ENCODE measurements at regions not wholly inside any gene's neighbourhood (a gene's known extent, or its start where the extent isn't known, plus 50 kb on each side); places are given as distances from the start of the nearest gene placed in this dataset.
"Not testable (repeated sequence)": the region's sequence is repeated elsewhere in the genome, so short reads cannot be mapped to it uniquely, and the experiment has no call there.

- TF ChIP-seq, protein P1, sequence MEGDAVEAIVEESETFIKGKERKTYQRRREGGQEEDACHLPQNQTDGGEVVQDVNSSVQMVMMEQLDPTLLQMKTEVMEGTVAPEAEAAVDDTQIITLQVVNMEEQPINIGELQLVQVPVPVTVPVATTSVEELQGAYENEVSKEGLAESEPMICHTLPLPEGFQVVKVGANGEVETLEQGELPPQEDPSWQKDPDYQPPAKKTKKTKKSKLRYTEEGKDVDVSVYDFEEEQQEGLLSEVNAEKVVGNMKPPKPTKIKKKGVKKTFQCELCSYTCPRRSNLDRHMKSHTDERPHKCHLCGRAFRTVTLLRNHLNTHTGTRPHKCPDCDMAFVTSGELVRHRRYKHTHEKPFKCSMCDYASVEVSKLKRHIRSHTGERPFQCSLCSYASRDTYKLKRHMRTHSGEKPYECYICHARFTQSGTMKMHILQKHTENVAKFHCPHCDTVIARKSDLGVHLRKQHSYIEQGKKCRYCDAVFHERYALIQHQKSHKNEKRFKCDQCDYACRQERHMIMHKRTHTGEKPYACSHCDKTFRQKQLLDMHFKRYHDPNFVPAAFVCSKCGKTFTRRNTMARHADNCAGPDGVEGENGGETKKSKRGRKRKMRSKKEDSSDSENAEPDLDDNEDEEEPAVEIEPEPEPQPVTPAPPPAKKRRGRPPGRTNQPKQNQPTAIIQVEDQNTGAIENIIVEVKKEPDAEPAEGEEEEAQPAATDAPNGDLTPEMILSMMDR (conservative IDR thresholded peaks at IDR 0.05; ENCODE audit: low read length), result not testable (repeated sequence)
- not testable (repeated sequence) for TF ChIP-seq EZH2phosphoT487 (IDR thresholded peaks at IDR 0.05; ENCODE audit: borderline replicate concordance, low read depth, low read length)
These were observed 148.1 kb upstream of the CHST15 start for GRCh38 chr10:124241510-124241909.
